K562 (cell line): ENCODE measurements at regions not wholly inside any gene's neighbourhood (a gene's known extent, or its start where the extent isn't known, plus 50 kb on each side); places are given as distances from the start of the nearest gene placed in this dataset.

Experiments
- ARHGAP35 ChIP-seq: fragments of 450-650 bp; IDR thresholded peaks from 2 replicates; pipeline ENCODE4 v1.6.1; 2018; ENCODE audit not compliant: partially characterized antibody
- CBX3 ChIP-seq, 2 experiments: IDR thresholded peaks; 1 replicate in 1 of 2; 2 replicates in 1 of 2; pipeline ENCODE4 v1.6.1; 2012; ENCODE audit warnings: inconsistent platforms in 2 of 2, low read length in 2 of 2, borderline replicate concordance in 1 of 2, control low read depth in 1 of 2
- CBX5 ChIP-seq: IDR thresholded peaks from 2 replicates; pipeline ENCODE4 v1.6.1; 2014; ENCODE audit warnings: low read depth, borderline replicate concordance
- CEBPG ChIP-seq, 3 experiments: fragments of 200-800 bp in 1 of 3; sonication (Bioruptor generic) in 1 of 3; sonication (generic) in 1 of 3; formaldehyde crosslinking in 1 of 3; IDR thresholded peaks in 2 of 3; conservative IDR thresholded peaks in 1 of 3; 2 replicates each; pipeline versions ENCODE4 v1.6.1 to v1.8.0; 2016 to 2022; ENCODE audit warnings: missing compliant biosample characterization in 2 of 3, missing genetic modification characterization in 2 of 3, mild to moderate bottlenecking in 1 of 3, missing genetic modification reagents in 1 of 3
- E2F1 ChIP-seq: sonication (generic); formaldehyde crosslinking; IDR thresholded peaks from 2 replicates; pipeline ENCODE4 v1.8.1; 2023; ENCODE audit warnings: mild to moderate bottlenecking, missing genetic modification reagents, moderate library complexity
- HNRNPL ChIP-seq: fragments of 200-400 bp; formaldehyde crosslinking; IDR thresholded peaks from 2 replicates; pipeline ENCODE4 v1.6.1; 2017; ENCODE audit warnings: low read depth, mild to moderate bottlenecking, low read length
- HOXB6 ChIP-seq: fragments of 250-450 bp; sonication (Bioruptor Pico); IDR thresholded peaks from 2 replicates; pipeline ENCODE4 v1.5.1; 2022; ENCODE audit warnings: mild to moderate bottlenecking, borderline replicate concordance
- MITF ChIP-seq: IDR thresholded peaks from 2 replicates; pipeline ENCODE4 v1.6.1; 2014; ENCODE audit warnings: antibody characterized with exemption
- MNT ChIP-seq, 2 experiments: fragments of 450-650 bp; conservative IDR thresholded peaks; 2 replicates each; pipeline ENCODE4 v1.6.1; 2017; ENCODE audit warnings: mild to moderate bottlenecking in 2 of 2, moderate library complexity in 2 of 2
- NR0B1 ChIP-seq: fragments of 450-650 bp; IDR thresholded peaks from one replicate; pipeline ENCODE4 v1.6.1; 2018; ENCODE audit warnings: mild to moderate bottlenecking, moderate library complexity; ENCODE audit not compliant: partially characterized antibody
- PHTF2 ChIP-seq: fragments of 250-450 bp; sonication (Bioruptor Pico); IDR thresholded peaks from 2 replicates; pipeline ENCODE4 v1.5.0; 2021; ENCODE audit warnings: mild to moderate bottlenecking
- RNF2 ChIP-seq: sonication (generic); IDR thresholded peaks from 2 replicates; pipeline ENCODE4 v1.6.1; 2016
- SAFB ChIP-seq: fragments of 200-400 bp; formaldehyde crosslinking; IDR thresholded peaks from 2 replicates; pipeline ENCODE4 v1.6.1; 2017; ENCODE audit warnings: low read depth, low read length, borderline replicate concordance
- TEAD1 ChIP-seq, 2 experiments: fragments of 450-650 bp in 1 of 2; sonication (generic) in 1 of 2; formaldehyde crosslinking; IDR thresholded peaks; 2 replicates each; pipeline versions ENCODE4 v1.4.0 to v1.8.0; 2020 to 2022; ENCODE audit warnings: mild to moderate bottlenecking in 2 of 2, missing genetic modification reagents in 1 of 2
- TRIM24 ChIP-seq, 2 experiments: fragments of 450-650 bp; IDR thresholded peaks; 2 replicates each; pipeline ENCODE4 v1.6.1; 2016
- ZEB2 ChIP-seq: fragments of 450-650 bp; IDR thresholded peaks from 2 replicates; pipeline ENCODE4 v1.6.1; 2016
- ZNF197 ChIP-seq: fragments of 200-800 bp; sonication (Bioruptor generic); IDR thresholded peaks from 2 replicates; pipeline ENCODE4 v1.6.1; 2016; ENCODE audit warnings: low read depth, missing genetic modification characterization, missing compliant biosample characterization
- ZNF316 ChIP-seq: fragments of 450-650 bp; IDR thresholded peaks from 2 replicates; pipeline ENCODE4 v1.6.1; 2016
- ZNF785 ChIP-seq: fragments of 250-450 bp; sonication (Bioruptor Pico); IDR thresholded peaks from 2 replicates; pipeline ENCODE4 v1.4.0; 2020; ENCODE audit warnings: mild to moderate bottlenecking
- TF ChIP-seq, protein P1 (sequence below): fragments of 450-650 bp; formaldehyde crosslinking; IDR thresholded peaks from 2 replicates; pipeline ENCODE4 v1.4.0; 2022; ENCODE audit warnings: missing genetic modification characterization
- TF ChIP-seq, protein P2 (sequence below): fragments of 450-650 bp; formaldehyde crosslinking; IDR thresholded peaks from 2 replicates; pipeline ENCODE4 v1.4.0; 2022; ENCODE audit warnings: missing genetic modification characterization

DNA sequence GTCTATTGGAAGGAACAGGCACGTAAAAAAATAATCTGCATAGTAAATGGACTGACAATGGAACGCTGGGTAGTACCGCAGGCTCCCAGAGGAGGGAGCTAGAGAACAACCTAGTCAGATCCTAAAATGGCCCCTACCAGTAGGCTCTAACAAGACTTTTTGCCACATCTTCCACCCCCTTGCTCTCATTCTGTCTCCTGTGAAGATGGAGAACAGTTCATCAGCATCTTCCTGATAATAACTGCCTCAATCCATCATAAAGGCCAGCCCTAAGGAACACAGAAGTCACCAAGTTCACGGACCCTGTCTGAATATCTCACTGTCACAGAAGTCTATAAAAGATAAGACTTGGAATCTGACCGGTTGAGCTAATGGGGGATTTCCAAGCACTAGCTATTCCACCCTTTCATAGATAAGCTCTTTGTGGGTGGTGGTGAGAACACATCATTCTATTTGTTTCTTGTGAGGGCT lies 133.4 kb downstream of the SLC1A3 start (continued):
- no peak for TF ChIP-seq NR0B1
- TF ChIP-seq E2F1 (CRISPR knock-in tag), result 0 out of 2 replicates have a peak, but pooled peaks have one; percentile 43
- TF ChIP-seq PHTF2 (CRISPR knock-in tag), result 0 out of 2 replicates have a peak, but pooled peaks have one; percentile 33
- no peak for TF ChIP-seq HOXB6 (CRISPR knock-in tag)
- TF ChIP-seq RNF2, result peak; percentile 19; the same call in 1 of the 2 replicates
- TF ChIP-seq ZNF316, result no peak
- no peak for TF ChIP-seq CEBPG (CRISPR knock-in tag; IDR thresholded peaks at IDR 0.05)
- no peak for TF ChIP-seq CEBPG (tag; conservative IDR thresholded peaks at IDR 0.05 in 1 of 2, IDR thresholded peaks at IDR 0.05 in 1 of 2)
- TF ChIP-seq CBX5, result no peak
- TF ChIP-seq MITF, result no peak
- no peak for TF ChIP-seq ZEB2
- TF ChIP-seq HNRNPL, result no peak
- 0 out of 4 replicates have a peak, but pooled peaks of 1 of the 2 experiments have one; percentile 38 for TF ChIP-seq TRIM24 (IDR thresholded peaks at IDR 0.05)
- TF ChIP-seq ZNF197 (CRISPR knock-in tag), result no peak
- TF ChIP-seq, protein P1, sequence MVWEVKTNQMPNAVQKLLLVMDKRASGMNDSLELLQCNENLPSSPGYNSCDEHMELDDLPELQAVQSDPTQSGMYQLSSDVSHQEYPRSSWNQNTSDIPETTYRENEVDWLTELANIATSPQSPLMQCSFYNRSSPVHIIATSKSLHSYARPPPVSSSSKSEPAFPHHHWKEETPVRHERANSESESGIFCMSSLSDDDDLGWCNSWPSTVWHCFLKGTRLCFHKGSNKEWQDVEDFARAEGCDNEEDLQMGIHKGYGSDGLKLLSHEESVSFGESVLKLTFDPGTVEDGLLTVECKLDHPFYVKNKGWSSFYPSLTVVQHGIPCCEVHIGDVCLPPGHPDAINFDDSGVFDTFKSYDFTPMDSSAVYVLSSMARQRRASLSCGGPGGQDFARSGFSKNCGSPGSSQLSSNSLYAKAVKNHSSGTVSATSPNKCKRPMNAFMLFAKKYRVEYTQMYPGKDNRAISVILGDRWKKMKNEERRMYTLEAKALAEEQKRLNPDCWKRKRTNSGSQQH (CRISPR knock-in tag), result no peak
- TF ChIP-seq SAFB, result no peak
- no peak for TF ChIP-seq ARHGAP35
- TF ChIP-seq, protein P2, sequence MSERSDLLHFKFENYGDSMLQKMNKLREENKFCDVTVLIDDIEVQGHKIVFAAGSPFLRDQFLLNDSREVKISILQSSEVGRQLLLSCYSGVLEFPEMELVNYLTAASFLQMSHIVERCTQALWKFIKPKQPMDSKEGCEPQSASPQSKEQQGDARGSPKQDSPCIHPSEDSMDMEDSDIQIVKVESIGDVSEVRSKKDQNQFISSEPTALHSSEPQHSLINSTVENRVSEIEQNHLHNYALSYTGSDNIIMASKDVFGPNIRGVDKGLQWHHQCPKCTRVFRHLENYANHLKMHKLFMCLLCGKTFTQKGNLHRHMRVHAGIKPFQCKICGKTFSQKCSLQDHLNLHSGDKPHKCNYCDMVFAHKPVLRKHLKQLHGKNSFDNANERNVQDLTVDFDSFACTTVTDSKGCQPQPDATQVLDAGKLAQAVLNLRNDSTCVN (CRISPR knock-in tag), result no peak
- no peak for TF ChIP-seq ZNF785 (CRISPR knock-in tag)
- TF ChIP-seq MNT (conservative IDR thresholded peaks at IDR 0.05), result peak in 1 of 2 experiments; percentile 34; a peak in 1 of 4 replicates
- peak; percentile 33 to 62; a peak in 2 of 4 replicates for TF ChIP-seq TEAD1 (CRISPR knock-in tag; IDR thresholded peaks at IDR 0.05)
- TF ChIP-seq CBX3 (IDR thresholded peaks at IDR 0.05; ENCODE audit: borderline replicate concordance in 1 of 2, low read length in 2 of 2), result peak in 1 of 2 experiments; percentile 57; a peak in 1 of 3 replicates
